CD4-positive, alpha-beta T cell (primary cell): ENCODE measurements at regions not wholly inside any gene's neighbourhood (a gene's known extent, or its start where the extent isn't known, plus 50 kb on each side); places are given as distances from the start of the nearest gene placed in this dataset.
"Not testable (repeated sequence)": the region's sequence is repeated elsewhere in the genome, so short reads cannot be mapped to it uniquely, and the experiment has no call there.

ENCODE experiments used
- ATAC-seq: fragments of 200-7000 bp; cut with Tn5 transposase; one replicate; pipeline ENCODE4 v1.10.0; 2022; ENCODE audit warnings: mild to moderate bottlenecking; ENCODE audit not compliant: poor library complexity
- CTCF ChIA-PET: fragments of 350-600 bp; sonication (Branson Sonifier 250); formaldehyde crosslinking; loops from one replicate; lab custom pipeline; 2021; ENCODE audit warnings: antibody characterized with exemption, inconsistent platforms; lab: Charles Lee
- POLR2A ChIA-PET: fragments of 350-600 bp; sonication (Branson Sonifier 250); formaldehyde crosslinking; loops from one replicate; lab custom pipeline; 2021; ENCODE audit warnings: antibody characterized with exemption, inconsistent platforms; lab: Charles Lee
- DNase-seq, 14 experiments: peaks; one replicate each; pipeline ENCODE4 v3.0.0-alpha.2; 2013 to 2020; ENCODE audit warnings: mixed read lengths in 2 of 14
- H3K27ac ChIP-seq, 2 donors: one replicate each; pipeline versions ENCODE4 v1.5.1 to v1.7.0; 2013; ENCODE audit warnings: low read length in 2 of 2, low read depth in 1 of 2, mild to moderate bottlenecking in 1 of 2
- H3K27me3 ChIP-seq, 2 experiments: 1 replicate in 1 of 2; 2 replicates in 1 of 2; pipeline versions ENCODE4 v1.6.1 to v1.7.0; 2013; ENCODE audit warnings: low read length in 2 of 2, control low read depth in 1 of 2, mild to moderate bottlenecking in 1 of 2, moderate library complexity in 1 of 2; ENCODE audit not compliant: insufficient read depth in 2 of 2, control insufficient read depth in 1 of 2
- H3K36me3 ChIP-seq: one replicate; pipeline ENCODE4 v1.6.1; 2013; ENCODE audit warnings: low read length, control low read depth; ENCODE audit not compliant: insufficient read depth
- H3K4me1 ChIP-seq: one replicate; pipeline ENCODE4 v1.6.1; 2013; ENCODE audit warnings: low read length, control low read depth; ENCODE audit not compliant: insufficient read depth
- H3K4me3 ChIP-seq: one replicate; pipeline ENCODE4 v1.5.1; 2013; ENCODE audit warnings: mild to moderate bottlenecking, low read length, moderate library complexity
- H3K9me3 ChIP-seq, 2 experiments: 1 replicate in 1 of 2; 2 replicates in 1 of 2; pipeline versions ENCODE4 v1.6.1 to v1.7.0; 2013; ENCODE audit warnings: low read length in 2 of 2, mild to moderate bottlenecking in 2 of 2, control low read depth in 1 of 2, moderate library complexity in 1 of 2; ENCODE audit not compliant: control insufficient read depth in 1 of 2, insufficient read depth in 1 of 2
- H3K27ac Mint-ChIP-seq: one replicate; pipeline ENCODE4 v1.8.0; 2020; ENCODE audit warnings: mixed read lengths
- H3K27me3 Mint-ChIP-seq: one replicate; pipeline ENCODE4 v1.8.0; 2021; ENCODE audit warnings: mixed read lengths
- H3K36me3 Mint-ChIP-seq: one replicate; pipeline ENCODE4 v1.8.0; 2021; ENCODE audit warnings: low read depth, mixed read lengths
- H3K4me1 Mint-ChIP-seq: one replicate; pipeline ENCODE4 v1.8.0; 2021; ENCODE audit warnings: low read depth, mixed read lengths
- H3K4me3 Mint-ChIP-seq: one replicate; pipeline ENCODE4 v1.8.0; 2020; ENCODE audit warnings: mild to moderate bottlenecking, mixed read lengths
- H3K9me3 Mint-ChIP-seq: one replicate; pipeline ENCODE4 v1.8.0; 2020; ENCODE audit warnings: mixed read lengths
- intact Hi-C, 2 experiments: fragments of 100-400 bp; cut with DNase I in 1 of 2; cut with micrococcal nuclease in 1 of 2; formaldehyde crosslinking; loops; one replicate each; pipeline versions ENCODE4 v1.15.1 to v1.9.0; 2023 to 2025; cut with DNase I, micrococcal nuclease
- TF ChIP-seq, protein P1 (sequence below): fragments of 200-600 bp; IDR thresholded peaks from one replicate; pipeline ENCODE4 v1.8.0; 2022; ENCODE audit warnings: antibody characterized with exemption, mild to moderate bottlenecking

GRCh38 chr19:7400815-7401214 is 52.1 kb downstream of the ARHGEF18 start:
- Histone ChIP-seq H3K9me3 (no peaks in the 10 kb centered on the region), H3K36me3 (peaks cover 71% of the 10 kb centered on the region), H3K4me1 (peaks cover 36% of the 10 kb centered on the region), H3K27ac (no peak overlapping the region), H3K4me3 (no peak overlapping the region), H3K27me3 (no peaks in the 10 kb centered on the region)
- ChIA-PET POLR2A (no interaction called here), CTCF (interaction anchor here (0.6 kb wide), 1 partner anchor 48 kb away, joined by 3 read pairs; no protein-coding TSS in a partner anchor)
- H3K27me3 Mint-ChIP-seq, result no peaks in the 10 kb centered on the region
- TF ChIP-seq, protein P1, sequence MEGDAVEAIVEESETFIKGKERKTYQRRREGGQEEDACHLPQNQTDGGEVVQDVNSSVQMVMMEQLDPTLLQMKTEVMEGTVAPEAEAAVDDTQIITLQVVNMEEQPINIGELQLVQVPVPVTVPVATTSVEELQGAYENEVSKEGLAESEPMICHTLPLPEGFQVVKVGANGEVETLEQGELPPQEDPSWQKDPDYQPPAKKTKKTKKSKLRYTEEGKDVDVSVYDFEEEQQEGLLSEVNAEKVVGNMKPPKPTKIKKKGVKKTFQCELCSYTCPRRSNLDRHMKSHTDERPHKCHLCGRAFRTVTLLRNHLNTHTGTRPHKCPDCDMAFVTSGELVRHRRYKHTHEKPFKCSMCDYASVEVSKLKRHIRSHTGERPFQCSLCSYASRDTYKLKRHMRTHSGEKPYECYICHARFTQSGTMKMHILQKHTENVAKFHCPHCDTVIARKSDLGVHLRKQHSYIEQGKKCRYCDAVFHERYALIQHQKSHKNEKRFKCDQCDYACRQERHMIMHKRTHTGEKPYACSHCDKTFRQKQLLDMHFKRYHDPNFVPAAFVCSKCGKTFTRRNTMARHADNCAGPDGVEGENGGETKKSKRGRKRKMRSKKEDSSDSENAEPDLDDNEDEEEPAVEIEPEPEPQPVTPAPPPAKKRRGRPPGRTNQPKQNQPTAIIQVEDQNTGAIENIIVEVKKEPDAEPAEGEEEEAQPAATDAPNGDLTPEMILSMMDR, result no peak
- peaks cover 37% of the 10 kb centered on the region for H3K4me1 Mint-ChIP-seq
- H3K27ac Mint-ChIP-seq, result peak overlapping the region; percentile 78
- no peaks in the 10 kb centered on the region for H3K9me3 Mint-ChIP-seq
- H3K4me3 Mint-ChIP-seq, result no peak overlapping the region
- H3K36me3 Mint-ChIP-seq, result peaks cover 82% of the 10 kb centered on the region
- DNase-seq (no peak), ATAC-seq (no peak)
- intact Hi-C loops, result no loop called here

DNA sequence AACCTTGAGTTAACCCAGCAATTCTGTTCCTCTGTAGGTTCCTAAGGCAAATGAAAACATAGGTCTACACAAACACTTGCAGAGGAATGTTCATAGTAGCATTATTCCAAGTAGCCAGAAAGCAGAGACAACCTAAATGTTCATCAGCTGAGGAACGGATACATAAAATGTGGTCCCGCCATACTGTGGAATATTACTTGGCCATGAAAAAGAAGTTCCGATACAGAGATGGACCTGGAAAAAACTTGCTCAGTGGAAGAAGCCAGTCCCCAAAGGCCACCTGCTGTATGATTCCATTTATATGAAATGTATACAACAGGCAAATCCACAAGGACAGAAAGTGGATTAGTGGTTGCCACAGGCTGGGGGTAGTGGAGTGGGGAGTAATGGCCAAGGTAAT is 53.0 kb downstream of the ARHGEF18 start:
- no peak overlapping the region for H3K4me3 ChIP-seq
- H3K27ac Mint-ChIP-seq, result no peak overlapping the region
- H3K27ac ChIP-seq, result no peak overlapping the region
- no peak overlapping the region for H3K4me3 Mint-ChIP-seq
- no peaks in the 10 kb centered on the region for H3K27me3 ChIP-seq
- peaks cover 28% of the 10 kb centered on the region for H3K4me1 ChIP-seq
- DNase-seq (no peak), ATAC-seq (no peak)
- ChIA-PET POLR2A (no interaction called here), CTCF (no interaction called here)
- H3K9me3 ChIP-seq, result no peaks in the 10 kb centered on the region
- H3K27me3 Mint-ChIP-seq, result no peaks in the 10 kb centered on the region
- peaks cover 83% of the 10 kb centered on the region for H3K36me3 Mint-ChIP-seq
- TF ChIP-seq, protein P1, result no peak
- intact Hi-C loops, result no loop called here
- peaks cover 34% of the 10 kb centered on the region for H3K4me1 Mint-ChIP-seq
- peaks cover 72% of the 10 kb centered on the region for H3K36me3 ChIP-seq
- no peaks in the 10 kb centered on the region for H3K9me3 Mint-ChIP-seq

DNA sequence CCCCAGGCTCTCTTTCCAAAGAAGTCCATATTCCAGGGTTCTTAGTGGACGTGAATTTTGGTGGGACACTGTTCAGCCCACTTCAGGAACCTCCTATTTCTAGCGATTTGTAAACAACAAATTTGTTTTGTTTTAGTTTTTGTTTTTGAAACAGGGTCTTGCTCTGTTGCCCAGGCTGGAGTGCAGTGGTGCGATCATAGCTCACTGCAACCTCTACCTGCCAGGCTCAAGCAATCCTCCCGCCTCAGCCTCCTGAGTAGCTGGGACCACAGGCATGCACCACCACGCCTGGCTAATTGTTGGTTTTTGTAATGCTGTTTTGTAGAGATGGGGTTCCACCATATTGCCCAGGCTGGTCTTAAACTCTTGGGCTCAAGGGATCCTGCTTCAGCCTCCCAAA is 56.7 kb downstream of the ARHGEF18 start:
- H3K4me3 Mint-ChIP-seq, H3K4me3 ChIP-seq, H3K27me3 ChIP-seq, H3K9me3 Mint-ChIP-seq, H3K9me3 ChIP-seq, ATAC-seq, intact Hi-C loops, POLR2A ChIA-PET, CTCF ChIA-PET, H3K27me3 Mint-ChIP-seq, H3K4me1 ChIP-seq, DNase-seq: not testable (repeated sequence)
- peak overlapping the region in 1 of 2 donors; percentile 21 for H3K27ac ChIP-seq
- Mint-ChIP-seq H3K36me3 (peaks cover 67% of the 10 kb centered on the region), H3K27ac (peak overlapping the region; percentile 66), H3K4me1 (peaks cover 25% of the 10 kb centered on the region)
- peaks cover 70% of the 10 kb centered on the region for H3K36me3 ChIP-seq

- Histone ChIP-seq H3K4me1 (peaks cover 7% of the 10 kb centered on the region), H3K36me3 (peaks cover 60% of the 10 kb centered on the region), H3K9me3 (no peaks in the 10 kb centered on the region), H3K27ac (no peak overlapping the region), H3K4me3 (no peak overlapping the region), H3K27me3 (no peaks in the 10 kb centered on the region)
- ATAC-seq, result no peak
- ChIA-PET POLR2A (no interaction called here), CTCF (no interaction called here)
- no peak overlapping the region for H3K4me3 Mint-ChIP-seq
- H3K9me3 Mint-ChIP-seq, result no peaks in the 10 kb centered on the region
- DNase-seq, result no peak
- intact Hi-C loops, result no loop called here
- H3K36me3 Mint-ChIP-seq, result peaks cover 63% of the 10 kb centered on the region
- no peaks in the 10 kb centered on the region for H3K27me3 Mint-ChIP-seq
- peak overlapping the region; percentile 64 for H3K27ac Mint-ChIP-seq
- H3K4me1 Mint-ChIP-seq, result peaks cover 27% of the 10 kb centered on the region
- TF ChIP-seq, protein P1, result no peak
Measured at GRCh38 chr19:7408251-7408650, 59.5 kb downstream of the ARHGEF18 start.
